ENCODE measurements at regions not wholly inside any gene's neighbourhood (a gene's known extent, or its start where the extent isn't known, plus 50 kb on each side); places are given as distances from the start of the nearest gene placed in this dataset.
"Not testable (repeated sequence)": the region's sequence is repeated elsewhere in the genome, so short reads cannot be mapped to it uniquely, and the experiment has no call there.

GRCh38 chr10:85492684-85493083, 873.9 kb downstream of the GRID1 start:
- Mint-ChIP-seq H3K4me3 (no peak overlapping the region), H3K27ac (no peak overlapping the region), H3K36me3 (no peaks in the 10 kb centered on the region), H3K9me3 (no peaks in the 10 kb centered on the region), H3K27me3 (no peaks in the 10 kb centered on the region), H3K4me1 (no peaks in the 10 kb centered on the region)

- H3K4me1 Mint-ChIP-seq, result no peaks in the 10 kb centered on the region
- no peaks in the 10 kb centered on the region for H3K27me3 Mint-ChIP-seq
- no peaks in the 10 kb centered on the region for H3K36me3 Mint-ChIP-seq
- no peak overlapping the region for H3K4me3 Mint-ChIP-seq
- H3K27ac Mint-ChIP-seq, result no peak overlapping the region
- H3K9me3 Mint-ChIP-seq, result peaks cover 0 to 3% (median 0%) of the 10 kb centered on the region in 3 donors
Observed at GRCh38 chr10:85493703-85494102, 872.9 kb downstream of the GRID1 start.

GRCh38 chr10:85504641-85505040, 862.0 kb downstream of the GRID1 start:
- not testable (repeated sequence) for H3K27me3 Mint-ChIP-seq, H3K36me3 Mint-ChIP-seq, H3K27ac Mint-ChIP-seq, H3K4me1 Mint-ChIP-seq, H3K4me3 Mint-ChIP-seq
- H3K9me3 Mint-ChIP-seq, result peaks cover 0 to 13% (median 10%) of the 10 kb centered on the region in 3 donors

- H3K36me3 Mint-ChIP-seq, result no peaks in the 10 kb centered on the region
- H3K27ac Mint-ChIP-seq, result no peak overlapping the region
- H3K4me3 Mint-ChIP-seq, result no peak overlapping the region
- H3K9me3 Mint-ChIP-seq, result peaks cover 0 to 6% (median 2%) of the 10 kb centered on the region in 3 donors
- no peaks in the 10 kb centered on the region for H3K4me1 Mint-ChIP-seq
- H3K27me3 Mint-ChIP-seq, result peaks cover 4% of the 10 kb centered on the region
Observed at GRCh38 chr10:85508159-85508558, 858.4 kb downstream of the GRID1 start.

GRCh38 chr10:85510682-85511081, 855.9 kb downstream of the GRID1 start:
- Mint-ChIP-seq H3K27me3 (peaks cover 1% of the 10 kb centered on the region), H3K4me3 (no peak overlapping the region), H3K4me1 (no peaks in the 10 kb centered on the region), H3K9me3 (peaks cover 0 to 2% (median 0%) of the 10 kb centered on the region in 3 donors), H3K36me3 (no peaks in the 10 kb centered on the region), H3K27ac (no peak overlapping the region)

- H3K36me3 Mint-ChIP-seq, result no peaks in the 10 kb centered on the region
- H3K4me1 Mint-ChIP-seq, result no peaks in the 10 kb centered on the region
- peaks cover 1% of the 10 kb centered on the region for H3K27me3 Mint-ChIP-seq
- no peaks in the 10 kb centered on the region for H3K9me3 Mint-ChIP-seq
- no peak overlapping the region for H3K27ac Mint-ChIP-seq
- no peak overlapping the region for H3K4me3 Mint-ChIP-seq
Observed at GRCh38 chr10:85513436-85513835, 853.2 kb downstream of the GRID1 start.

- no peak overlapping the region for H3K27ac Mint-ChIP-seq
- peaks cover 1% of the 10 kb centered on the region for H3K27me3 Mint-ChIP-seq
- no peaks in the 10 kb centered on the region for H3K36me3 Mint-ChIP-seq
- H3K4me1 Mint-ChIP-seq, result no peaks in the 10 kb centered on the region
- no peaks in the 10 kb centered on the region for H3K9me3 Mint-ChIP-seq
- no peak overlapping the region for H3K4me3 Mint-ChIP-seq
Observed at GRCh38 chr10:85515316-85515715, 851.3 kb downstream of the GRID1 start.

- peaks cover 0 to 6% (median 4%) of the 10 kb centered on the region in 3 donors for H3K9me3 Mint-ChIP-seq
- no peaks in the 10 kb centered on the region for H3K4me1 Mint-ChIP-seq
- H3K36me3 Mint-ChIP-seq, result no peaks in the 10 kb centered on the region
- no peaks in the 10 kb centered on the region for H3K27me3 Mint-ChIP-seq
- no peak overlapping the region for H3K27ac Mint-ChIP-seq
- H3K4me3 Mint-ChIP-seq, result no peak overlapping the region
Observed at GRCh38 chr10:85524001-85524666, 842.5 kb downstream of the GRID1 start.

GRCh38 chr10:85527616-85528317, 838.8 kb downstream of the GRID1 start:
- Mint-ChIP-seq H3K36me3 (no peaks in the 10 kb centered on the region), H3K4me1 (no peaks in the 10 kb centered on the region)

GRCh38 chr10:85528318-85528652, 838.3 kb downstream of the GRID1 start:
- no peak overlapping the region for H3K27ac Mint-ChIP-seq

More at GRCh38 chr10:85527616-85528317, 838.8 kb downstream of the GRID1 start:
- H3K27ac Mint-ChIP-seq, result no peak overlapping the region
- H3K4me3 Mint-ChIP-seq, result peak overlapping the region in 1 of 4 donors; percentile 37
- no peaks in the 10 kb centered on the region for H3K27me3 Mint-ChIP-seq
- peaks cover 0 to 6% (median 4%) of the 10 kb centered on the region in 3 donors for H3K9me3 Mint-ChIP-seq

GRCh38 chr10:85531706-85532105, 834.9 kb downstream of the GRID1 start:
- no peaks in the 10 kb centered on the region for H3K4me1 Mint-ChIP-seq
- peaks cover 2% of the 10 kb centered on the region for H3K27me3 Mint-ChIP-seq
- no peak overlapping the region for H3K4me3 Mint-ChIP-seq
- H3K27ac Mint-ChIP-seq, result no peak overlapping the region
- H3K9me3 Mint-ChIP-seq, result peaks cover 0 to 9% (median 4%) of the 10 kb centered on the region in 3 donors
- H3K36me3 Mint-ChIP-seq, result no peaks in the 10 kb centered on the region

More at GRCh38 chr10:85528318-85528652, 838.3 kb downstream of the GRID1 start:
- Mint-ChIP-seq H3K27me3 (peaks cover 2% of the 10 kb centered on the region), H3K9me3 (peaks cover 0 to 6% (median 4%) of the 10 kb centered on the region in 3 donors), H3K36me3 (no peaks in the 10 kb centered on the region), H3K4me1 (no peaks in the 10 kb centered on the region), H3K4me3 (peak overlapping the region in 1 of 4 donors; percentile 37)

GRCh38 chr10:85532773-85533172, 833.8 kb downstream of the GRID1 start:
- H3K9me3 Mint-ChIP-seq, result peaks cover 2 to 9% (median 4%) of the 10 kb centered on the region in 3 donors
- peaks cover 2% of the 10 kb centered on the region for H3K27me3 Mint-ChIP-seq
- no peak overlapping the region for H3K4me3 Mint-ChIP-seq

GRCh38 chr10:85535926-85536325, 830.7 kb downstream of the GRID1 start:
- Mint-ChIP-seq H3K27me3 (peaks cover 2% of the 10 kb centered on the region), H3K4me3 (no peak overlapping the region), H3K4me1 (no peaks in the 10 kb centered on the region), H3K9me3 (peaks cover 0 to 5% (median 2%) of the 10 kb centered on the region in 3 donors), H3K36me3 (no peaks in the 10 kb centered on the region), H3K27ac (no peak overlapping the region)

More at GRCh38 chr10:85532773-85533172, 833.8 kb downstream of the GRID1 start:
- Mint-ChIP-seq H3K4me1 (no peaks in the 10 kb centered on the region), H3K27ac (no peak overlapping the region), H3K36me3 (no peaks in the 10 kb centered on the region)

- Mint-ChIP-seq H3K27me3 (peaks cover 3% of the 10 kb centered on the region), H3K27ac (no peak overlapping the region), H3K4me1 (no peaks in the 10 kb centered on the region), H3K4me3 (no peak overlapping the region), H3K36me3 (no peaks in the 10 kb centered on the region), H3K9me3 (peaks cover 0 to 5% (median 2%) of the 10 kb centered on the region in 3 donors)
Observed at GRCh38 chr10:85537561-85537960, 829.0 kb downstream of the GRID1 start.

GRCh38 chr10:85538601-85539000, 828.0 kb downstream of the GRID1 start:
- H3K4me3 Mint-ChIP-seq, result no peak overlapping the region
- no peak overlapping the region for H3K27ac Mint-ChIP-seq
- H3K36me3 Mint-ChIP-seq, result no peaks in the 10 kb centered on the region
- H3K4me1 Mint-ChIP-seq, result no peaks in the 10 kb centered on the region
- peaks cover 2% of the 10 kb centered on the region for H3K27me3 Mint-ChIP-seq
- H3K9me3 Mint-ChIP-seq, result peaks cover 0 to 5% (median 2%) of the 10 kb centered on the region in 3 donors

GRCh38 chr10:85542152-85542551, 824.4 kb downstream of the GRID1 start:
- Mint-ChIP-seq H3K27me3 (peaks cover 2% of the 10 kb centered on the region), H3K4me3 (no peak overlapping the region)

More at GRCh38 chr10:85542152-85542551, 824.4 kb downstream of the GRID1 start:
- no peaks in the 10 kb centered on the region for H3K4me1 Mint-ChIP-seq
- peaks cover 0 to 3% (median 0%) of the 10 kb centered on the region in 3 donors for H3K9me3 Mint-ChIP-seq
- no peaks in the 10 kb centered on the region for H3K36me3 Mint-ChIP-seq
- H3K27ac Mint-ChIP-seq, result no peak overlapping the region

Data from IgD-negative memory B cell (primary cell).